Immature natural killer cell (primary cell): ENCODE measurements at regions not wholly inside any gene's neighbourhood (a gene's known extent, or its start where the extent isn't known, plus 50 kb on each side); places are given as distances from the start of the nearest gene placed in this dataset.

ENCODE experiments used
- DNase-seq, 3 donors: peaks; one replicate each; pipeline ENCODE4 v3.0.0; 2022; ENCODE audit warnings: mixed read lengths in 1 of 3
- H3K27ac Mint-ChIP-seq, 6 donors: one replicate each; pipeline ENCODE4 v1.8.0; 2020; ENCODE audit warnings: mixed read lengths in 6 of 6, mild to moderate bottlenecking in 5 of 6, inconsistent platforms in 4 of 6, moderate library complexity in 3 of 6
- H3K27me3 Mint-ChIP-seq, 3 donors: one replicate each; pipeline ENCODE4 v1.8.0; 2020 to 2021; ENCODE audit warnings: low read depth in 3 of 3, mild to moderate bottlenecking in 3 of 3, mixed read lengths in 3 of 3, moderate library complexity in 3 of 3, inconsistent platforms in 1 of 3
- H3K36me3 Mint-ChIP-seq, 3 donors: one replicate each; pipeline ENCODE4 v1.8.0; 2020; ENCODE audit warnings: mixed read lengths in 3 of 3, inconsistent platforms in 2 of 3, mild to moderate bottlenecking in 2 of 3
- H3K4me1 Mint-ChIP-seq, 2 donors: one replicate each; pipeline ENCODE4 v1.8.0; 2020; ENCODE audit warnings: inconsistent platforms in 2 of 2, mild to moderate bottlenecking in 2 of 2, mixed read lengths in 2 of 2, moderate library complexity in 1 of 2
- H3K4me3 Mint-ChIP-seq, 5 donors: one replicate each; pipeline ENCODE4 v1.8.0; 2020; ENCODE audit warnings: mild to moderate bottlenecking in 5 of 5, mixed read lengths in 5 of 5, inconsistent platforms in 3 of 5, moderate library complexity in 3 of 5
- H3K9me3 Mint-ChIP-seq, 6 donors: one replicate each; pipeline ENCODE4 v1.8.0; 2020; ENCODE audit warnings: mild to moderate bottlenecking in 6 of 6, mixed read lengths in 6 of 6, inconsistent platforms in 4 of 6, moderate library complexity in 3 of 6

DNA sequence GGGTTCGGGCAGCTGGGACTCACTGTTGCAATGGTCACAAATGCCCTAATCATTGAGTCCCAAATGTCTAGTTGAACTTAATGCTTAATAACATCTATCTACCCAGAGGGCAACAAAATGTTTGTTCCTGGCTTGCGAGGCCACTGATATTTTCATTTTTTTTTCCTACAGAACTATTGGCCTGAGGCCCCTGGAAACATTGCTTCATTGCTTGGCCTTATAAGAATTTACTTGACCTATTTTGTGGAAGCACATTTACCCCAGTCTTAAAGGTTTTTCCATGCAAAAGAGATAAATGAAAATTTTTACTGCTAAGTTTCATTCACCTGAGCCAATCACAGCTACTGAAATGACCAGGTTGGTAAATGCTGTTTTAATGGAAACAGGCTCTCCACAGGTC is 133.1 kb upstream of the RIPOR2 start:
- Mint-ChIP-seq H3K9me3 (no peaks in the 10 kb centered on the region), H3K27ac (no peak overlapping the region), H3K4me3 (no peak overlapping the region), H3K4me1 (peaks cover 8 to 18% of the 10 kb centered on the region in 2 donors), H3K36me3 (no peaks in the 10 kb centered on the region), H3K27me3 (no peaks in the 10 kb centered on the region)
- DNase-seq: no peak

DNA sequence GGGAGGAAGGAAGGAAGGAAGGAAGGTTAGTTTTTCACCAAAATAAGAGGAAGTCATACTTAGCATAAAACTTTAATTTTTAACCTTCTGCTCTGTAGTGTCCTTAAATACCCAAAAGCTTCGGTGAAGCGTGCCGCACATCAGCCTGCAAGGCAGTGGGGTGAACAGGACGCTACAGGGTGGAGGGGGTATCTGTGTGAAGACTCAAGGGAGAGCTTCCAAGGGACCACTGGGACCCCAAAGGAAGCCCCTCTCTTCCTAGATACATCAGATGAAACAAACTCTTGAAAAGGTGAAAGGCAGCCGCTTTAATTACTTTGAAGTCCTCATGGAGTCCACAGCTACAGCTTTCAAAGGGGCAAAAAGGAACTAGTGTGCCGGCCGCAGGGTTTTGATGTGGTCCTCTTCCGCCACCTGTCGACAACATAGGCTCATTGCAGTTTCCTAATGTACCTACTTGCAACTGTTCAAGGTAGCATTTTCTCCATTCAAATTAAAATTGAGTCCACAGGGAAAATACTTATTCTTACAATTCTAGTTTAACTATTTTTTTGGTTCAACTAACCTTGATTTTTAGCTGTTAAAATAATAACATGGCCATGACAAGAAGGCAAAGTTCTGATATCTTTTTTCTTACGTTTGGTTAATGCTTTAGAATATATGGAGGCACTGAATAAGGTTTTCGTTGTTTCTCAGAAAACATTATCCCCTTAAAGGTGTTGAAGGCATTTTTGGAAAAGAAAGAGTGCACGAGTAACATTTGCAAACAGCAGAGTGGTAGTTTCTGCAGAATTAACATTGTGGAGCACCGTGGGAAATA is 135.0 kb upstream of the RIPOR2 start:
- peak; percentile 74 to 81 (median 80) for DNase-seq
- no peaks in the 10 kb centered on the region for H3K9me3 Mint-ChIP-seq
- H3K27me3 Mint-ChIP-seq: no peaks in the 10 kb centered on the region
- no peaks in the 10 kb centered on the region for H3K36me3 Mint-ChIP-seq
- H3K4me3 Mint-ChIP-seq: peak overlapping the region in 4 of 5 donors; percentile 38 to 74 (median 54)
- H3K4me1 Mint-ChIP-seq: peaks cover 13 to 24% of the 10 kb centered on the region in 2 donors
- H3K27ac Mint-ChIP-seq: peak overlapping the region; percentile 32 to 90 (median 78)

DNA sequence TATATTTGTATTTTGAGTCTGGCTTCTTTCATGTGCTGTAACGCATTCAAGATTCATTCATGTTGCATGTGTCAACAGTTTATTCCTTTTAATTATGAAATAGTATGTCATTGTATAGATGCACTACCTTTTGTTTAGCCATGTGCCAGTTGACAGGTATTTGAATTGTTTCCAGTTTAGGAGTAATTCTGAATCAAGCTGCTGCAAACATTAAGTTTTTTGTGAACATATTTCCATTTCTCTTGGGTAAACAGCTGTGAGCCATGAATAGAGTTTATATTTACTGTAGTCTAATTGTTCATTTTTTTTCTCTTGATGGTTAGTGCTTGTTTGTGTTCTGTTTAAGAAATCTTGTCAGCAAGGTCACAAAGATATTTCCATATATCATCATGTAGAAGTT is 142.4 kb upstream of the RIPOR2 start:
- no peaks in the 10 kb centered on the region for H3K9me3 Mint-ChIP-seq
- H3K36me3 Mint-ChIP-seq: peaks cover 0 to 5% (median 0%) of the 10 kb centered on the region in 3 donors
- H3K27ac Mint-ChIP-seq: no peak overlapping the region
- H3K27me3 Mint-ChIP-seq: no peaks in the 10 kb centered on the region
- DNase-seq: no peak
- no peak overlapping the region for H3K4me3 Mint-ChIP-seq
- H3K4me1 Mint-ChIP-seq: peaks cover 5 to 6% of the 10 kb centered on the region in 2 donors

DNA sequence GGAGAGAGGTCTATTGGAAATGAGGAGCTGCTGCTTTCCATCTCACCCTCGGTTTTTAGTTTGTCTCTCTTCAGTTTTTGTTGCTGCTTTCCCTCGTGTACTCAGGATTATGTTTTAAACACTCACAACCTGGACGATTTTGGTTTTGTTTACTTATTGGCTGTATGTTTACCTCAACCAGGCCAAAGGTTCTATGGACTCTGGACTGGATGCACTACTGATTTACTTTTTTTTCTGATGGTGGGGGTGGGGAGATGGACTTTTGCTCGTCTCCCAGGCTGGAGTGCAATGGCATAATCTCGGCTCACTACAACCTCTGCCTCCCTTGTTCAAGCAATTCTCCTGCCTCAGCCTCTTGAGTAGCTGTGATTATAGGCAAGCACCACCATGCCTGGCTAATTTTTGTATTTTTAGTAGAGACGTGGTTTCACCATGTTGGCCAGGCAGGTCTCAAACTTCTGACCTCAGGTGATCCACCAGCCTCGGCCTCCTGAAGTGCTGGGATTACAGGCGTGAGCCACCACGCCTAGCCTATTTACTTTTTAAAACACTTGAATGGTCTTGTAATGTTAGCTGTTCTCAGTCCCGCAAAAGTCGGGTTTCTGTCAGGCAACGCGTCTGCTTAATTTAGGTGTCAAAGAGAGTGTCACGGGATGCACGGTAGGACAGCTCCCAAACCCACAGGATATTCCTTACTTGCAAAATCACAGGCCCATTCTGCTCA is 148.2 kb upstream of the RIPOR2 start:
- peaks cover 0 to 12% of the 10 kb centered on the region in 2 donors for H3K4me1 Mint-ChIP-seq
- H3K9me3 Mint-ChIP-seq: no peaks in the 10 kb centered on the region
- H3K27me3 Mint-ChIP-seq: no peaks in the 10 kb centered on the region
- H3K27ac Mint-ChIP-seq: peak overlapping the region in 3 of 6 donors; percentile 29 to 79 (median 40)
- H3K36me3 Mint-ChIP-seq: peaks cover 0 to 10% (median 0%) of the 10 kb centered on the region in 3 donors
- H3K4me3 Mint-ChIP-seq: no peak overlapping the region
- DNase-seq: no peak

DNA sequence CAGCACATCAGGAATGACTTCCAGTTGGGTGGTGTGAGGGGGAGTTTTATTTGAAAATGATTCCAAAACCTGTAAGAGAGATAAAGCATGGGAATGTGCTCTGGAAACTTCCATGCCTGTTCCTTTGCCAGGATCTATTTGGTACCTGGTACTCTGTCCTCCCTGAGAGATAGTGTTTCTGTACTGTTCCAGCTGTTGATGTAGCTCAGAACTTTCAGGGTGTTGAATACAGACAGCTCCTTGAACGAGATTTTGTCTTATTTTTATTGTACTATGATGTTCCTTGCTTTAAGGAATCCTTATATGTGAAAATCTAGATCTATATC is 148.7 kb upstream of the RIPOR2 start:
- H3K36me3 Mint-ChIP-seq: peaks cover 0 to 15% (median 4%) of the 10 kb centered on the region in 3 donors
- no peaks in the 10 kb centered on the region for H3K9me3 Mint-ChIP-seq
- no peak overlapping the region for H3K27ac Mint-ChIP-seq
- no peak overlapping the region for H3K4me3 Mint-ChIP-seq
- no peaks in the 10 kb centered on the region for H3K27me3 Mint-ChIP-seq
- peaks cover 0 to 12% of the 10 kb centered on the region in 2 donors for H3K4me1 Mint-ChIP-seq
- DNase-seq: no peak

DNA sequence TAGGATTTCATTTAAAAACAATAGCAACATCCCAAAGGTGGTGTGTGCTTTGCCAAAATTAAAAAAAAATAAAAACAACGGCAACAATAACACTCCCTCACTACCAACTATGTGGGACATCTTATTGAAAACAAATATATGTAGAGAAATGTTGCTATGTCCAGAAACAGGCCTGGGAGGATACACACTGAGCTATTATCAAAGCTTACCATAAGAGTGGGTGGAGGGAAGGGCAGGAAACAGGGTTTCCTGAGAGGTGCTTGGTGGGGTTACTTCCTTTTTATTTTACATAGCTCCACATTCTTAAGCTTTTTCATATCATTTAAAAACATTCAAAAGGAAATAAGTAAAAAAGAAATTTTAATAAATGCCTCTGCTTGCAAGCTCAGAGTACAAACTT is 150.0 kb upstream of the RIPOR2 start:
- Mint-ChIP-seq H3K36me3 (peaks cover 0 to 19% (median 7%) of the 10 kb centered on the region in 3 donors), H3K9me3 (no peaks in the 10 kb centered on the region), H3K4me1 (peaks cover 0 to 12% of the 10 kb centered on the region in 2 donors), H3K27me3 (no peaks in the 10 kb centered on the region), H3K4me3 (peak overlapping the region; percentile 38 to 72 (median 61)), H3K27ac (peak overlapping the region in 5 of 6 donors; percentile 32 to 84 (median 48))
- peak in 2 of 3 donors; percentile 3 to 12 for DNase-seq

DNA sequence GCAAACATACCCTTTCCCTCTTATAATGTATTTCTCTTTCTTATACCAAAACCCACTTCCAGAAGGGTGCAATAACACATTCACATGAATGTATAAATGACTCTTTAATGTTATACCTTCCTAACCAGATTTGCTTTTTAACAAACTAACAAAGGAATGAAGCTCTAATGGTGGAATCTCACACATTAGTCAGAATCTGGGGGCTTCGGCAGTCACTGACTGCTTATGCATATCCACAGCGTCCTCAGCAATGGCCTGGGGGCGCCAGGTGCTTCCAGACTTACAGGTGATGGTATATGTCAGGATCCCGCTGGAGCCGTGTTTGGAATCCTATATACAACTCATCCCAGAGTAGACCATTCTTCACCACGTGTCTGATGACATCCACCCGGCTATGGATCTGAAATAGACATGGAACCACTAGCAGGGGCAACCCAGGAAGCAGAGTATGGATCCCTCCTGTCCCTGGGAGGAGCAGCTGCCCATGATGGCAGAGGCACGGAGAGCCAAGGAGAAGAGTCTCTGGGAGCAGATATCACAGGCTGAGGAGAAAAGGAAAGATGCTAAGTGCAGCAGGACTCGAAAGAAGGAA is 150.8 kb upstream of the RIPOR2 start:
- H3K4me3 Mint-ChIP-seq: peak overlapping the region in 3 of 5 donors; percentile 35 to 58 (median 56)
- H3K36me3 Mint-ChIP-seq: peaks cover 0 to 20% (median 10%) of the 10 kb centered on the region in 3 donors
- peaks cover 0 to 12% of the 10 kb centered on the region in 2 donors for H3K4me1 Mint-ChIP-seq
- no peaks in the 10 kb centered on the region for H3K27me3 Mint-ChIP-seq
- H3K27ac Mint-ChIP-seq: peak overlapping the region in 3 of 6 donors; percentile 17 to 82 (median 78)
- H3K9me3 Mint-ChIP-seq: no peaks in the 10 kb centered on the region
- no peak for DNase-seq

- H3K27me3 Mint-ChIP-seq: no peaks in the 10 kb centered on the region
- no peak overlapping the region for H3K4me3 Mint-ChIP-seq
These were observed 152.8 kb upstream of the RIPOR2 start for GRCh38 chr6:25088513-25088912.

DNA sequence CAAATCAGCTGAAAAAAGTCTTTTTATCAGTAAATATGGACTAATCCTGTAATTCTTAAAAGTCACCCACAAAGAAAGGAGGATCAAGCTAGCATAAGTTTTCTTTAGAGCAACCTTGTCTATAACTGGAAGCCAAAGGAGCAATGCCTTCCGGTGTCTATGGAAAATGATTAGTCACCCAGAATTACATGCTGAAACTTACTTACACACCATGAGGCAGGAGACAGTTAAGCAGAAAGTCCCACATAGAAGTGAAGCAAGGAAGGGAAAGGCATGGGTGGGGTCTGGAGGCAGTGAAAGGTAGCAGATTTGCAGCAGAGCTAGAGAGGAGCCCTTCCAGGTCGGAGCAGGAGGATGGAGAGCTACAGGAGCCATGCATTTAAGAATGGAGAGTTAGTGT is 153.7 kb upstream of the RIPOR2 start:
- peaks cover 9 to 16% of the 10 kb centered on the region in 2 donors for H3K4me1 Mint-ChIP-seq

More at GRCh38 chr6:25088513-25088912, 152.8 kb upstream of the RIPOR2 start:
- H3K36me3 Mint-ChIP-seq: peaks cover 13 to 27% (median 15%) of the 10 kb centered on the region in 3 donors
- no peak overlapping the region for H3K27ac Mint-ChIP-seq
- DNase-seq: no peak
- H3K9me3 Mint-ChIP-seq: no peaks in the 10 kb centered on the region
- peaks cover 3 to 12% of the 10 kb centered on the region in 2 donors for H3K4me1 Mint-ChIP-seq

DNA sequence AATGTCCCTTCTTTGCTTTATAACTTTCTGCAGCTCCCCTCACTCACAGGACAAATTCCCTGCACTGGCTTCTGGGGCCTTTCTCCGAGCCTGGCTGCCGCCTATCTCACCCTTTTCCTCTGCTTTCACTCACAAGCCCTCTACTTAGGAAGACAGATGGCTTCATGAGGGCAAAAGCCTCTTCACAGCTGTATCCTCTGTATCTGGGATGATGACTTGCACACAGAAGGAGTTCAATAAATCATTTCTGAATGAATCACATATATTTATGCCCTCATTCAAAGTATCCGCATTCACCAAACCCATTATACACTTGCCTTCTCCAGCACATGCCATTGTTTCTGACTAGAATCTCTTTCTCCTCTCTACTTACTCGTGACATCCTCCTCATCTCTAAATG is 159.0 kb upstream of the RIPOR2 start:
- peaks cover 6 to 9% of the 10 kb centered on the region in 2 donors for H3K4me1 Mint-ChIP-seq
- peaks cover 23 to 50% (median 37%) of the 10 kb centered on the region in 3 donors for H3K36me3 Mint-ChIP-seq
- H3K27ac Mint-ChIP-seq: peak overlapping the region in 2 of 6 donors; percentile 24 to 56
- H3K9me3 Mint-ChIP-seq: no peaks in the 10 kb centered on the region
- DNase-seq: no peak
- no peak overlapping the region for H3K4me3 Mint-ChIP-seq
- peaks cover 0 to 1% (median 0%) of the 10 kb centered on the region in 3 donors for H3K27me3 Mint-ChIP-seq

More for the DNA sequence above, 153.7 kb upstream of the RIPOR2 start:
- Mint-ChIP-seq H3K27me3 (no peaks in the 10 kb centered on the region), H3K36me3 (peaks cover 15 to 30% (median 18%) of the 10 kb centered on the region in 3 donors), H3K27ac (peak overlapping the region in 3 of 6 donors; percentile 16 to 51 (median 19)), H3K4me3 (no peak overlapping the region), H3K9me3 (no peaks in the 10 kb centered on the region)
- DNase-seq: no peak

DNA sequence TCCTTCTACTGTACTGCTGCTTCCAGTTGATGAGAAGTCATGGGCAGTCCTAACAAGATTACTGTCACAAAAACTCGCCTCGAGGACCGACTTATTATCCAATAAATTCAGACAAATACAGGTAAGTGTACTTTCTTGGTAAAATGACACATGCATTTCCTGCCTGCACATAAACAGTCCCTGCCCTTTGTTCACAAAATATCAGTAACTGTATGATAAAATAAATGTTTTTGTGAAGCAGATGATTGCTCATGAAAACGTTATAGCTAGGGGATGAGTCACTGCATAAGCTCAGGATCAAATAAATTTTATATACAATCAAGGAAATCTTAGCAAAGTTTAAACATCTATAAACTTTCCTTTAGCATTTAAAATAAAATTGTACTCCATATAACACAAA is 164.5 kb upstream of the RIPOR2 start:
- DNase-seq: no peak
- H3K27ac Mint-ChIP-seq: no peak overlapping the region
- H3K4me3 Mint-ChIP-seq: no peak overlapping the region
- peaks cover 0 to 1% (median 0%) of the 10 kb centered on the region in 3 donors for H3K27me3 Mint-ChIP-seq
- no peaks in the 10 kb centered on the region for H3K4me1 Mint-ChIP-seq
- peaks cover 4 to 37% (median 27%) of the 10 kb centered on the region in 3 donors for H3K36me3 Mint-ChIP-seq
- no peaks in the 10 kb centered on the region for H3K9me3 Mint-ChIP-seq

DNA sequence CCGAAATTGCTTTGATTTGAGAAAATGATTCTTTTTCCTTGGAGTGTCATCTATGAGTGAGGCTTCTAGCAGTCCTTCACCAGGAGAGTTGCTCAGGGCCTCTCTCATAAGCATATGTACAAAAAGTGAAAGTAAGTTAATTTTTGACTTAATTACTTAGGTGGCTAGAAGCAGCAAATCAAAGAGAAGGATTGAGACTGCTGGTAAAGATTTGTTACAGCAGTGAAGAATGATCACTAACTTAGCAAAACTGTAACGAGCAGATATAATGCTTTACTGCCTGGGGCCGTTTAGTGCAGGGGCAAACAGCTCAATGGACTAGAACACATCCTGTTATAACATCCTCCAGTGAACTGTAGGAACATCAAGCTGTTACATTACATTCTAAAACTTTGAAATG is 167.8 kb upstream of the RIPOR2 start:
- Mint-ChIP-seq H3K27me3 (peaks cover 0 to 1% (median 0%) of the 10 kb centered on the region in 3 donors), H3K4me1 (no peaks in the 10 kb centered on the region), H3K4me3 (no peak overlapping the region), H3K9me3 (no peaks in the 10 kb centered on the region), H3K27ac (no peak overlapping the region), H3K36me3 (peaks cover 24 to 57% (median 37%) of the 10 kb centered on the region in 3 donors)
- DNase-seq: no peak

GRCh38 chr6:25105070-25105925 is 169.5 kb upstream of the RIPOR2 start:
- Mint-ChIP-seq H3K4me1 (no peaks in the 10 kb centered on the region), H3K9me3 (no peaks in the 10 kb centered on the region), H3K27ac (no peak overlapping the region), H3K4me3 (no peak overlapping the region), H3K27me3 (no peaks in the 10 kb centered on the region), H3K36me3 (peaks cover 34 to 62% (median 38%) of the 10 kb centered on the region in 3 donors)
- DNase-seq: no peak
